Astrocyte of the spinal cord (primary cell): ENCODE measurements at regions not wholly inside any gene's neighbourhood (a gene's known extent, or its start where the extent isn't known, plus 50 kb on each side); places are given as distances from the start of the nearest gene placed in this dataset.

Experiments used
- DNase-seq: peaks from one replicate; pipeline ENCODE4 v3.0.0; 2011; ENCODE audit warnings: low read depth, low spot score
- H3K4me3 ChIP-seq: 2 replicates; pipeline ENCODE4 v1.5.1; 2011; ENCODE audit warnings: low read depth, mild to moderate bottlenecking, low read length, moderate library complexity
- CTCF ChIP-seq: IDR thresholded peaks from 2 replicates; pipeline ENCODE4 v1.5.1; 2012; ENCODE audit warnings: low read depth, mild to moderate bottlenecking, low read length, inconsistent platforms
- in situ Hi-C: cut with HindIII; loops from 2 replicates; pipeline ENCODE4 v1.10.0; 2017; ENCODE audit warnings: low sequenced_read_pairs

- no peak overlapping the region for H3K4me3 ChIP-seq
- in situ Hi-C loops: no loop called here
- TF ChIP-seq CTCF: no peak
- DNase-seq: no peak
Measured at GRCh38 chr4:136558940-136559494, 973.3 kb downstream of the PCDH18 start.

- no peak overlapping the region for H3K4me3 ChIP-seq
- TF ChIP-seq CTCF: no peak
- in situ Hi-C loops: no loop called here
- DNase-seq: no peak
Measured at GRCh38 chr4:136557396-136557795, 974.9 kb downstream of the PCDH18 start.

GRCh38 chr4:136554033-136554432, 978.3 kb downstream of the PCDH18 start:
- no peak overlapping the region for H3K4me3 ChIP-seq
- in situ Hi-C loops: no loop called here
- no peak for DNase-seq
- TF ChIP-seq CTCF: no peak

GRCh38 chr4:136551753-136552152, 980.5 kb downstream of the PCDH18 start:
- in situ Hi-C loops: no loop called here
- TF ChIP-seq CTCF: no peak

GRCh38 chr4:136540747-136541146, 991.5 kb downstream of the PCDH18 start:
- H3K4me3 ChIP-seq: no peak overlapping the region
- DNase-seq: no peak
- TF ChIP-seq CTCF: no peak
- in situ Hi-C loops: no loop called here

More at GRCh38 chr4:136551753-136552152, 980.5 kb downstream of the PCDH18 start:
- H3K4me3 ChIP-seq: no peak overlapping the region
- no peak for DNase-seq

- no peak overlapping the region for H3K4me3 ChIP-seq
- TF ChIP-seq CTCF: no peak
- no peak for DNase-seq
- in situ Hi-C loops: no loop called here
Measured at GRCh38 chr4:136528131-136528530, 1004.2 kb downstream of the PCDH18 start.

GRCh38 chr4:136526517-136526916, 1005.8 kb downstream of the PCDH18 start:
- in situ Hi-C loops: no loop called here
- peak; percentile 18 for DNase-seq
- H3K4me3 ChIP-seq: no peak overlapping the region
- no peak for TF ChIP-seq CTCF
